Embryonic facial prominence (tissue), 1 donor: ENCODE measurements at regions not wholly inside any gene's neighbourhood (a gene's known extent, or its start where the extent isn't known, plus 50 kb on each side); places are given as distances from the start of the nearest gene placed in this dataset.
"Not testable (repeated sequence)": the region's sequence is repeated elsewhere in the genome, so short reads cannot be mapped to it uniquely, and the experiment has no call there.

Experiments
- DNase-seq: peaks from one replicate; pipeline ENCODE4 v3.0.0-alpha.2; 2016; ENCODE audit errors: extremely low spot score

- no peak for DNase-seq
Measured at GRCh38 chr22:44630826-44631225, 71.2 kb upstream of the PRR5 start.

- no peak for DNase-seq
Measured at GRCh38 chr22:44628835-44629234, 73.2 kb upstream of the PRR5 start.

DNA sequence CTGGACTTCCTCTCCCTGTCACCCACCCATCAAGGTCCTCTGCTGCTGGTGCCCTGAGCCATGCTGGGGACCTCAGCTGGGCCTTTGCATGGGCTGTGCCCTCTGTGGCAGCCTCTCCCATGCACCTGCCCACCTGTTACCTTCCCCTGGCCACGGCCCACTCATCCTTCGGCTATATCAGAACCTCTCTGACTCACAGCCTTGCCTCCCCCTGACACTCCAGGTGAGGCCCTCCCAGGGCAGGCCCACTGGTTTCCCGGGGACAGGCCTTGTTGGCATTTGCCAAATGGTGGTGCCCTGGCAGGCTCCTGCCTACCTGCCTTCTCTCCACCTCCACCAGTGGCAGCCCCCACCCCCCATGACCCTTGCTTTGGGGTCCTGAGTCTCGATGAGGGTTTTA, 73.7 kb upstream of the PRR5 start:
- no peak for DNase-seq

- no peak for DNase-seq
Measured at GRCh38 chr22:44627521-44628139, 74.4 kb upstream of the PRR5 start.

- DNase-seq = peak; percentile 49
Measured at GRCh38 chr22:44625981-44626687, 75.9 kb upstream of the PRR5 start.

- no peak for DNase-seq
Measured at GRCh38 chr22:44625421-44625760, 76.6 kb upstream of the PRR5 start.

DNA sequence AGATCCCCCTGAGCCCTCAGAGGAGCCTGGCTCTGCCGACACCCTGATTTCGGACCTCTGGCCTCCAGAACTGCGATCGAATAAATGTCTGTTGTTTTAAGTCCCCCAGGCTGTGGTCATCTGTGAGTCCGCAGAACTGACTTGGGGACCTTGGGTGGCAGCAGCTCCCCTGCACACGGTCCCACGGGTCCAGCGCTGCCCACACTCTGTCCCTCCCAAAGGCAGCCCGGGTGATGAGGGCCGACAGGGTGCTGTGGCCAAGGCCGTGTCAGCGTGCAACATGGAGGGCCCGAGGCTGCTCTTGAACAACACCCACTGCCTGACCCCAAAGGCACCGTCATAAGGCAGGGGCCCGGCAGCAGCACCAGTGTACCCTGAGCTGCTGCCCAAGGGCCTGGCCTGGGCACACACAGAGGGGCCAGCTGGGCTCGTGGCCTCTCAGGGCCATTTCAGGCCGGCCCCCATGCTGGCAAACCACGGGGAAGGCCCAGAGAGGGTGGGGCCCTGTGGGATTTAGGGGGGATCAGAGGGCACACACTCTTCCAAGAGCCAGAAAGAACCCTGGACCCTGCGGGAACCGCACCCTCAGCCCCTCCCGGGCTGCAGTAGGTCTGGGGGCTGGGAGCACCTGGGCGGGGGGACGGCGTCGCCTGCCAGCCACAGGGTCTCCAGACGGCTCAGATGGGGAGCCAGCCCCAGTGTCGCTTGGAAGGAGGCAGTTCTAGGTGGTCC, 77.1 kb upstream of the PRR5 start:
- DNase-seq = no peak

DNA sequence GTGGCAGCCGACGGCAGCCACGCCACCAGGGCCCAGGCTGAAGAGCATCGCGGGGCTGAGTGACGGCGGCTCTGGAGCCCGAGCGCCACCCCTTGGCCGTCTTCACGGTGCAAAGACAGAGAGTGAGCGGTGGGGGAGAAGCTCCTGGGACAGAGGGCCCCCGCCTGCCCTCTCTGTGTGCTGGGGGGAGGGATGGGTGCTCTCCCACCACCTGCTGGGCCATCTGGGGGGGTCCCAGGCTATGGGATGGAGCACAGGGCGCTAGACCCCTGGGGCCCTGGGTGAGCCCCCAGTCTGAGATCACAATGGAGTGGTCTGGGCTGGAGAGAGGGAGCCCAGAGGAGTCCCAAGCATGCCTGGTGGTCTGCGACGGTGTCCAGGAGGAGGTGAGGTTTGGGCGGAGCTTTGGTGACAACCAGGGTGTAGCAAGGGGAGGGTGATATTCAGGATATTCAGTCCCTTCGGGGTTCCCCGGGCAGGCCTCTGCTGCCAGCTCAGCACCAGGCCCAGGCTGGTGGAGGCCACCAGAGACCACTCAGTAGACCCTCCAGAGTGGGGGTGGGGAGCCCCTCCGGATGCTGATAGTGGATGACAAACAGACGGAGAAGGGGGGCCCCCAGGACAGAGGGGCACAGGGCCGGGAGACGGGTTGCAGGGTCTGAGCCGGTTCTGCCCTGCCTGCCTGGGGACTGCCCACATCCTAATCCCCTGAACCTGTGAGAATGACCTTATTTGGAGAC, 78.1 kb upstream of the PRR5 start:
- no peak for DNase-seq

DNA sequence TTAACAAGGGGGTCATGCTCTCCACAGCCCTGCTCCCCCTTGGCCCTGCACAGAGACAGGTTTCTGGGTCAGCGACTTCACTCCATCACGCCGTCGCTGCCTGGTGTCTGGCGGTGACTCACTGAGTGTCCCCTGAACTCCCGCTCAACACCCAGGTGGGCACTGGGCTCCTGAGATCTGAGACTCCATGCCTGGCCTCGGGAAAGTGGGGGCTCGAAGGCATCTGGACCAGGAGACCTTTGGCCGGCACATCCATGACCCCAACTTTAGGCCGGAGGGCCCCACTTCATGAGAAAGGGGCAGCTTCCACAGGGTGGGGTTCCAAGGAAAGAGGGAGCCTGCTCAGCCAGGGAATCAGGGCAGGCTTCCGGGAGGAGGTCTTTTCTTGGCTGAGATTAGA, 79.3 kb upstream of the PRR5 start:
- no peak for DNase-seq

DNA sequence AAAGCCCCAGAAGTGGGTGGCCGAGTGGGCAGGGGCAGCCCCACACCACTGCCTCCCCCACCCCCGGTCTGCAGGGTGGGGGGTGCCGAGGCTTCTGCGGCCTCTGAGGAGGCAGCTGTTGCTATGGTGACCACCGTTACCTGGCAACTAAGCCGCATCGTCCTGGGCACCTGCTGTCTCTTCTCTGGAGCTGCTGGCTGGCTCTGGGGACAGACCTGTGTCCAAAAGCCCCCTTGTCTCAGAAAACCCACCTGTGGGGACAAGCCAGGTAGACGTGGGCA, 79.9 kb upstream of the PRR5 start:
- no peak for DNase-seq

DNA sequence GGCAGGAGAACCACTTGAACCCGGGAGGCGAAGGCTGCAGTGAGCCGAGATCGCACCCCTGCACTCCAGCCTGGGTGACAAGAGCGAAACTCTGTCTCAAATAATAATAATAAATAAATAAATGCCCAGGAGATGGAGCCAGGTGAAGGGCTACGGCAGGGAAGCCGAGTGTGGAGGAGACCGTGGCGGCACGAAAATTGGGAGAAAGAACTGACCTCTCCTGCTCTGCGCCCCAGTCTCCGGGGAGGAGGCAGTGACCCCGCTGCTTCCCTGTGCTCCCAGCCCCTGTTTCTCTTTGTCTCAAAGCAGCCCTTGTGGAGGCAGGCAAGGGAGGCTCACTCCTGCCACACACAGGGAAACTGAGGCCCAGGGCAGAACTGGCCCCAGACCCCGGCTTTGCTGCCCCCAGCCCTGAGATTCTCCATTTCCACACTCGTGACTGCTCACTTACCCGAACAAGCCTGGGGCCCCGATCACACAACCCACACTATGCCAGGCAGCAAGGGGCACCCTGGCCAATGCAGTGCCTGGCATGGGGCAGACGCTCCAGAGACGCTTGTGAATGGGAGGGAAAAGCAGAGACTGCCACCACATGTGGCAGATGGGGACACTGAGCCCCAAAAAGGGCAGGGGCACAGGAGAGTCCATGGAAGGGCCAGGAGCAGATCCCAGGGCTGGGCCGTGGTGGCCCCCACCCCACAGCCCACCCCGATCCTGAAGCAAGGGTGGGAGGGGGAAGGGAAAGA, 80.4 kb upstream of the PRR5 start:
- no peak for DNase-seq

GRCh38 chr22:44620841-44621257, 81.2 kb upstream of the PRR5 start:
- no peak for DNase-seq

DNA sequence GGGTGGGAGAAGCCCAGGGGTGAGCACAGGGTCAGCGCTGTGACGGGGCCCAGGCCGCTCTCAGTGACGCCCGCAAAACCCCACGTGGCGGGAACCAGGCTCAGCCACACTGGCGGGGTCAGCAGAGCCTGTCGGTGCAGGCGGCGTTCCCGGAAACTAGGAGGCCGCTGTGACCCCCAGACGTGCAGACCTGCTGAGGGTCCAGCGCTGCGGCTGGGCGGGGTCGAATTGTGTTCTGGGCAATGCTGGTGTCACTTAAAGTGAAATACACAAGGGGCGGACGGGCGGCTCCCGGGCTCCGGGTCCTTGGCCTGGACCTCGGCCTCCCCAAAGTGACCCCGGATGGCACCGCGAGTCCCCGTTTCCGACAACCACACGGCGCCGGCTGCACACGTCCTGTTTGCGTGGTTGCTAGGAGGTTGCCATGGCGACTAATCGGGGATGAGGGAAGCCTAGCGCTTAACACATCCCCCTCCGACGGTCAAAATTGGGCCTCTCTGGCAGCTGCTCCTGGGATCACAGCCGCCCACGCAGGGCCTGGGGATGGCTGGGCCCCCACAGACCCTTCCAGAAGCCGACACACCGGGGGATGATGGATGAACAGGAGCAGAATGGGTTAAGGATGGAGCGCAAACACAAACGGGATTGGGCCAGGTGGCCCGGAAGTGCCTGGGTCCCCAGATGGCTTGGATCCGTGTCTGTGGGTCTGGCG, 81.7 kb upstream of the PRR5 start:
- peak; percentile 80 for DNase-seq

DNA sequence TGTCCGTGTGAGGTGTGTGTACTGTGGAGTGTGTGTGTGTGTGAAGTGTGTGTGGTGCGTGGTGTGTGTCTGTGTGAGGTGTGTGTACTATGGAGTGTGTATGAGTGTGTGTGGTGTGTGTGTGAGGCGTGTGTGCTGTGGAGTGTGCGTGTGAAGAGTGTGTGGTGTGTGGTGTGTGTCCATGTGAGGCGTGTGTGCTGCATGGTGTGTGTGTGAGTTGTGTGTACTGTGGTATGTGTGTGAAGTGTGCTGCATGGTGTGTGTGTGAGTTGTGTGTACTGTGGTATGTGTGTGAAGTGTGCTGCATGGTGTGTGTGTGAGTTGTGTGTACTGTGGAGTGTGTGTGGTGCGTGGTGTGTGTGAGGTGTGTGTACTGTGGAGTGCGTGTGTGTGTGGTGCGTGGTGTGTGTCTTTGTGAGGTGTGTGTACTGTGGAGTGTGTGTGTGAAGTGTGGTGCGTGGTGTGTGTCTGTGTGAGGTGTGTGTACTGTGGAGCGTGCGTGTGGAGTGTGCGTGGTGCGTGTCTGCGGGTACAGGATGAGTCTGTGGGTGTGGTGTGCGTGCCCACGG, 82.4 kb upstream of the PRR5 start:
- not testable (repeated sequence) for DNase-seq

DNA sequence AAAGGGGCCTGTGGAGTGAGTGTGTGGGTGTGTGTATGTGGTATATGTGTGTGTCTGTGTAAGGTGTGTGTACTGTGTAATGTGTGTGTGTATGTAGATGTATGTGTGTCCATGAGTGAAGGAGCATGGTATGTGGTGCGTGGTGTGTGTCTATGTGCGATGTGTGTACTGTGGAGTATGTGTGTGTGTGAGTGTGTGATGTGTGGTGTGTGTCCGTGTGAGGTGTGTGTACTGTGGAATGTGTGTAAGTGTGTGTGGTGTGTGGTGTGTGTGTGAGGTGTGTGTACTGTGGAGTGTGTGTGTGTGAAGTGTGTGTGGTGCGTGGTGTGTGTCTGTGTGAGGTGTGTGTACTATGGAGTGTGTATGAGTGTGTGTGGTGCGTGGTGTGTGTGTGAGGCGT, 83.1 kb upstream of the PRR5 start:
- DNase-seq = not testable (repeated sequence)

DNA sequence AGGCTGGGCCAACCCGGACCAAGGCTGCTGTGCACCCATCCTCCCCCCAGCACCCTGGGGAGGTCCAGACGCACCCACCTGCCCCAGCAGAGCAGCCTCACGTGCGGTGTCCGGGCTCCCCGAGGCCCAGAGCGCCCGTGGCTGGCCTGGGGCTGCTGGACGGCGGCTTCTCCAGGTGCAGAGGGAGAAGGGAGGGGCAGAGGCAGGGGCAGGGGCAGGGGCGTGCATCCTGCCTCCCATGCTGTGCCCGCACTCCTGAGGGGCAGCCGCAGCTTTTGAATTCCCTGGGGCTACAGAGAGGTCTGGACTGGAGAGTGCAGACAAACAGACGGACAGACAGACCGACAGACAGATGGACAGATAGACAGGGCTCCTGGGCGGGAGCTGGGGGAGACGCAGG, 83.6 kb upstream of the PRR5 start:
- no peak for DNase-seq

DNA sequence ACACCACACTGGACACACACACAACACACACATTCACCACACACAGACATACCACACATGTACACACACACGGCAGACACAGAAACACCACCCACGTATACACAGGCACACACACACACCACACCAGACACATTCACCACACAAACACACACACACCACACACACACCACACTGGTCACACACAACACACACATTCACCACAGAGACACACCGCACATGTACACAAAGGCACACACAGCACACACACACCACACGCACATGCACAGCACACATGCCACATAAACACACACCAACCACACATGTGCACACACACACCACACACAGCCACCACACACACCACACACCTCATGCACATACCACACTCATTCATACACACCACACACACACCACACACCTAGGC, 84.2 kb upstream of the PRR5 start:
- no peak for DNase-seq

GRCh38 chr22:44616882-44617655, 84.9 kb upstream of the PRR5 start:
- no peak for DNase-seq

GRCh38 chr22:44616461-44616860, 85.5 kb upstream of the PRR5 start:
- DNase-seq = no peak

DNA sequence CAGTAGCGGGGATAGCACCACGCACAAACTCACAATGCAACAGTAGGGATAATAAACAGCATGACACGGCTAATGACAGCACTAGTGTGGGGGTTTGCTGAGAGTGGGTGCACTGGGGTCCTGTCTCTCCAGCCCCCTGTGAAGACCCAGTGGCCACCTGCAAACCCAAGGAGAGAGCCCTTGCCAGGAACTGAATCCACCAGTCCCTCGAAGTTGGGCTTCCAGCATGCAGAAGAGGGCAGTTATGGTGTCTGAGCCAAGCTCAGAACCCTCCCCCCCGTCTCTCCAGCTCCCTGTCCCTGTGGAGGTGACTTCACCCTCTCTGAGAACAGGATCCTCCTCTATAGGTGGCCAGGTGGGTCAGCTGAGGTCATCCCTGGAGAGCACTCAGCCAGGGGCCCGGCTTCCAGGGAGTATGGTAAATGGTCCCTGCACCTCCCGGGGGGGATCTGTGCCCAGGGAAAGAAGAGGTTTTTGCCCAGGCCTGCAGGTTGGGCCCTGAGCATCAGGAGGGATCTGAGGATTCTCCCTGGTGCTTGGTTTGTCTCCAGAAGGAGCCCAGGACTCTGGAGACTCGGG, 86.3 kb upstream of the PRR5 start:
- no peak for DNase-seq
